ENCODE measurements at regions not wholly inside any gene's neighbourhood (a gene's known extent, or its start where the extent isn't known, plus 50 kb on each side); places are given as distances from the start of the nearest gene placed in this dataset.

- H2AFZ ChIP-seq (ENCODE audit: insufficient read depth, low read depth, low read length, poor library complexity, severe bottlenecking) = no peak overlapping the region
- no peaks in the 10 kb centered on the region for H3K4me1 ChIP-seq (ENCODE audit: control insufficient read depth in 2 of 2, insufficient read depth in 2 of 2, low read length in 2 of 2)
- no peak for DNase-seq
- no peaks in the 10 kb centered on the region for H4K20me1 ChIP-seq (ENCODE audit: control insufficient read depth, insufficient read depth, low read length, poor library complexity, severe bottlenecking)
- ChIA-PET POLR2A (no interaction called here), CTCF (no interaction called here)
- no peaks in the 10 kb centered on the region for H3K79me2 ChIP-seq (ENCODE audit: control insufficient read depth, insufficient read depth, low read length)
- H3K9ac ChIP-seq (ENCODE audit: low read length) = no peak overlapping the region
- Mint-ChIP-seq H3K27me3 (peaks cover 5% of the 10 kb centered on the region), H3K4me3 (no peak overlapping the region), H3K9me3 (ENCODE audit: insufficient read depth) (peaks cover under 1% of the 10 kb centered on the region), H3K4me1 (no peaks in the 10 kb centered on the region), H3K27ac (no peak overlapping the region)
- H3K4me3 ChIP-seq (ENCODE audit: control extremely low read depth in 1 of 5, extremely low read depth in 1 of 5, insufficient read depth in 1 of 5, low read depth in 2 of 5, low read length in 4 of 5) = no peak overlapping the region
- intact Hi-C loops (cut with micrococcal nuclease) = no loop called here
- H3K36me3 ChIP-seq (replicated peaks in 1 of 2; ENCODE audit: control extremely low read depth in 1 of 2, control insufficient read depth in 1 of 2, extremely low read depth in 1 of 2, insufficient read depth in 2 of 2, low read length in 1 of 2) = no peaks in the 10 kb centered on the region
- H3K27me3 ChIP-seq (replicated peaks in 1 of 4; ENCODE audit: control extremely low read depth in 1 of 4, control insufficient read depth in 3 of 4, insufficient read depth in 4 of 4, low read length in 3 of 4) = peaks cover 0 to 5% (median 0%) of the 10 kb centered on the region in 4 experiments
- no peak overlapping the region for H3K4me2 ChIP-seq (replicated peaks; ENCODE audit: low read depth, low read length, poor library complexity, severe bottlenecking)
- 87% methylated on average over 24 of the region's 25 CpGs for WGBS (ENCODE audit: insufficient coverage)
- no peak for ATAC-seq (ENCODE audit: low read depth)
- H3K27ac ChIP-seq (ENCODE audit: low read length in 2 of 2) = no peak overlapping the region
- no peak for TF ChIP-seq EZH2 (IDR thresholded peaks at IDR 0.05; ENCODE audit: borderline replicate concordance, insufficient read depth, low read depth, low read length, poor library complexity, severe bottlenecking)
- no peak for TF ChIP-seq CTCF (IDR thresholded peaks at IDR 0.05)
- H3K9me3 ChIP-seq (ENCODE audit: control extremely low read depth in 1 of 3, control insufficient read depth in 2 of 3, insufficient read depth in 1 of 3, low read length in 2 of 3) = peaks cover 0 to 4% (median 0%) of the 10 kb centered on the region in 3 donors
These were observed 145.1 kb downstream of the KIF26A start for GRCh38 chr14:104283197-104284106.

GRCh38 chr14:104284107-104284592 lies 145.8 kb downstream of the KIF26A start:
- DNase-seq (no peak), ATAC-seq (ENCODE audit: low read depth) (no peak)
- Histone ChIP-seq H3K79me2 (ENCODE audit: control insufficient read depth, insufficient read depth, low read length) (no peaks in the 10 kb centered on the region), H3K9me3 (ENCODE audit: control extremely low read depth in 1 of 3, control insufficient read depth in 2 of 3, insufficient read depth in 1 of 3, low read length in 2 of 3) (peaks cover 0 to 5% (median 0%) of the 10 kb centered on the region in 3 donors), H3K4me3 (ENCODE audit: control extremely low read depth in 1 of 5, extremely low read depth in 1 of 5, insufficient read depth in 1 of 5, low read depth in 2 of 5, low read length in 4 of 5) (no peak overlapping the region), H4K20me1 (ENCODE audit: control insufficient read depth, insufficient read depth, low read length, poor library complexity, severe bottlenecking) (no peaks in the 10 kb centered on the region), H3K27me3 (replicated peaks in 1 of 4; ENCODE audit: control extremely low read depth in 1 of 4, control insufficient read depth in 3 of 4, insufficient read depth in 4 of 4, low read length in 3 of 4) (peaks cover 0 to 5% (median 0%) of the 10 kb centered on the region in 4 experiments), H3K4me2 (replicated peaks; ENCODE audit: low read depth, low read length, poor library complexity, severe bottlenecking) (no peak overlapping the region), H2AFZ (ENCODE audit: insufficient read depth, low read depth, low read length, poor library complexity, severe bottlenecking) (no peak overlapping the region), H3K36me3 (replicated peaks in 1 of 2; ENCODE audit: control extremely low read depth in 1 of 2, control insufficient read depth in 1 of 2, extremely low read depth in 1 of 2, insufficient read depth in 2 of 2, low read length in 1 of 2) (no peaks in the 10 kb centered on the region), H3K9ac (ENCODE audit: low read length) (no peak overlapping the region), H3K27ac (ENCODE audit: low read length in 2 of 2) (no peak overlapping the region), H3K4me1 (ENCODE audit: control insufficient read depth in 2 of 2, insufficient read depth in 2 of 2, low read length in 2 of 2) (no peaks in the 10 kb centered on the region)
- H3K9me3 Mint-ChIP-seq (ENCODE audit: insufficient read depth) = peaks cover 7% of the 10 kb centered on the region
- no peak overlapping the region for H3K4me3 Mint-ChIP-seq
- no peaks in the 10 kb centered on the region for H3K4me1 Mint-ChIP-seq
- intact Hi-C loops (cut with micrococcal nuclease) = no loop called here
- ChIA-PET CTCF (no interaction called here), POLR2A (no interaction called here)
- TF ChIP-seq EZH2 (IDR thresholded peaks at IDR 0.05; ENCODE audit: borderline replicate concordance, insufficient read depth, low read depth, low read length, poor library complexity, severe bottlenecking) = no peak
- TF ChIP-seq CTCF (IDR thresholded peaks at IDR 0.05) = no peak
- 85% methylated on average over 7 of the region's 9 CpGs for WGBS (ENCODE audit: insufficient coverage)
- H3K27me3 Mint-ChIP-seq = no peaks in the 10 kb centered on the region
- no peak overlapping the region for H3K27ac Mint-ChIP-seq
